NCI-H1436 (cell line): ENCODE measurements at regions not wholly inside any gene's neighbourhood (a gene's known extent, or its start where the extent isn't known, plus 50 kb on each side); places are given as distances from the start of the nearest gene placed in this dataset.
"Not testable (repeated sequence)": the region's sequence is repeated elsewhere in the genome, so short reads cannot be mapped to it uniquely, and the experiment has no call there.

Experiments
- DNase-seq: peaks from one replicate; lab custom pipeline; 2025; lab: John Stamatoyannopoulos, UW

GRCh38 chr5:34447424-34447823, 208.7 kb upstream of the RAI14 start:
- DNase-seq, result no peak

- no peak for DNase-seq
Observed at GRCh38 chr5:34449639-34450038, 206.5 kb upstream of the RAI14 start.

DNA sequence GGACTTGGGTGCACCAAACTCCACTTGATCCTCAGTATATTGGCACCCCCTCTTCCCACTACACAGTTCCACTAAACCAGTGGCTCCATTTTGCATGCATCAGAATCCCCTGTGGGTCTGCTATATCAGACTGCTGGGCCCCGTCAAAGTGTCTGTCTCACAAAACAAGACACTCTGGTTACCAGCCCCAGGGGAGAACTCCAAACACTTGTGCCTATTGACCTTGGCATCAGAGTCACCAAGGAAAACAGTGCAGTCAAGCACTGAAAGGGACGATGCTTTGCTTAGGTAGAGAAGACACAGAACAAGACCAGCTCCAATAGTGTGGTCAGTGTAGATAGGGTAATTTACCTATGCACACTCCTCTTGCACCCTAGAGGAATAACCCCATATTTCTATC, 205.8 kb upstream of the RAI14 start:
- DNase-seq, result no peak

DNA sequence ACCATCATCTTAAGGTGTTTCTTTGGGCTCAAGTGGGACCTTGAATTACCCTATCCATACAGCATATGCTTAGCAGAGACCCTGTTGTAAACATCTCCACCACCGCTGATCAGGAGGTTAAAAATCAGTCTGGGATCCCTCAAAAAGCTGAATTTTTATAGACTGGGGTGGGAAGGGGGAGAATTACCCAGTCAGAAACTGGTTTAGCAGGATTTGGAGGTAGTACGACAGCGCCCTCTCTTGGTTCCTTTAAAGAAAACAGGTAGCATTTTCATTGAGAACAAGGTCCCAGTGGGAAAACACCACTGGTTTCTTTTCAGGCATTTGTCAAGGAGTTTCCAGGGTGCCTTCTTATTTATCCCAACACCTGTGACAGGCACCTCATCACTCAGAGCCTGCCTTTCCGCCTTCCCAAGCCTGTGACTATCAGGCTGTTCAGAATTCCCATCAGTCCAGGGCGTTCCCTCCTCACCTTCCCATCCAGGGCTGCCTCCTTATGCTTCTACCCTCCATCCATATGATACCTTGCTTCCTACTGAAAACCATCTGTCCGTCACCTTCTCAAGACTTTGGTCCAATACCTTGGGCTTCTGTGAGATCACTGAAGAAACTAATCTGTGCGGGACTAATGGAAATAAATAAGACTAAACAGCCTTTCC, 203.8 kb upstream of the RAI14 start:
- DNase-seq, result no peak

GRCh38 chr5:34455098-34455497, 201.0 kb upstream of the RAI14 start:
- DNase-seq, result no peak

GRCh38 chr5:34459908-34460307, 196.2 kb upstream of the RAI14 start:
- no peak for DNase-seq

DNA sequence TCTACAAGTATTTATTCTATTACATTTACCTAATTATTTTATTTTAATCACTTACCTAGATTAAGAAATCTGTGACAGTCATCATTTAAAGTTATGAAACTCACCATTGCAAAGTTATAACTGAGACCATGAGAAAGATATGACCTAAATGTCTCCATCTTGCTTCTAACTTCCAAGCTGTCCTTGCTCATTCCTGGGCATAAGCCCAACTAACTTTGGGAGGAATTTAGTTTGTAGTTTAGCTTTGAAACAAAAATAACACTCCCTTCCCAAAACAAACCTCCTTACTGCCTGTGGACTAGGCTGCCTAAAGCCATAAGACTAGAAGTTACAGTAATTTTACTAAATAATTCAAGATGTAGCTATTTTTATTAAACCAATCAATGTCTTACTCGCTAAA, 195.6 kb upstream of the RAI14 start:
- no peak for DNase-seq

GRCh38 chr5:34464829-34465228, 191.3 kb upstream of the RAI14 start:
- DNase-seq, result no peak

GRCh38 chr5:34465301-34465700, 190.8 kb upstream of the RAI14 start:
- DNase-seq, result peak; percentile 28

DNA sequence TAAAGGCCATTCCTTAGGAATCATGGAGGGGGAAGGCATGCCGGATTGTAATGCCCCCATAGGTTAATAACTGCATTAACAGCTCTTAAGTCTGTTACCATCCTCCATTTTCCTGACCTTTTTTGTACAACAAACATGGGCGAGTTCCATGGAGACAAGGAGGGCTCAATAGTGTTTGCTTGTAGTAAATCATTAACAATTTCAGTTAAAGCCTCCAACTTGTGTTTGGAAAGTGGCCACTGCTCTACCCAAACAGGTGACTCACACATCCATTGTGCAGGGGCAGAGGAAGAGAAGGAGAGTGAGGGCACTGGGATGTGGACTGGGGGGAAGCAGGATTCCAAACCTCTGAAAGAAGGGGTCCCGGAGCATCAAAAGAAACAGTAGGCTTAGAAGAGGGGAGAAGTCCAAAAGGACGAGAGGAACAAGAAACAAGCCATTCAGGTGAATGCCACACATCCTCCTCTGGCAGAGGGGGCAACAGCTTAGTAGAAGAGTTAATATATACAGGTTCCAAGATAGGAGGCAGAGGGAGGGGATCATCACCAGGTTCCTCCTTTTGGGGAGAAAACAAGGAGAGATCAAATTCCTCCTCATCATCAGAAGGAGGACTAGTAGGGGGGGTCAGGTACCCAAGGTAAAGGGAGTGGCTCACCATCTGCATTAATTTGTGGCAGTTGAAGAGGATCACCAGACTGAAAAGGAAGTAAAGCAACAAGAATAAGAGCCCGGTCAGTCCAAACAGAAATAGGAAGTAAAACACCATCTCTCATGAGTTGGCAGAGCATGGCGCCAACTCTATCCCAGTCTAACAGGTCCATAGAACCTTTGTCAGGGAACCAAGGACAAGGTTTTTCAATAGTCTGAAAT, 189.4 kb upstream of the RAI14 start:
- not testable (repeated sequence) for DNase-seq

- DNase-seq, result no peak
Observed at GRCh38 chr5:34467436-34467835, 188.7 kb upstream of the RAI14 start.

DNA sequence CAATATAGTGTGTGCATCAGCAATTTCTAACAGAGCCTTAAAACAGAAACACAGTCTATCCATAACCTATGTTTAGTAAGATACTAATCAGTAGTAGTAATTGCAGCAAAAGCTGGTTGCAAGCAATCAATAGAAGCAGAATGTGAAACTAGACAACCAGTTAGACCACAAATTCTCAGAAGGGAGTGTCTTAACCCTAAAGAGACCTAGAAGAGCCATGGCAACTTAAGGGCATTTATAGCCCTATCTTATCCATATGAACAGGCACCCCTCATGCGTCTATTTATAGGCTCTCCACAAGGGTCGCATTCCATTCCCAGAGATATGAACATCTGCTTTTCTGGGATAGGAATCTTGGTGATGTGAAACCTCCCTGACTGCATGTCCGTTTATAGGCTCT, 188.1 kb upstream of the RAI14 start:
- not testable (repeated sequence) for DNase-seq

GRCh38 chr5:34469971-34470370, 186.2 kb upstream of the RAI14 start:
- no peak for DNase-seq

GRCh38 chr5:34474573-34475021, 181.5 kb upstream of the RAI14 start:
- peak; percentile 17 for DNase-seq

DNA sequence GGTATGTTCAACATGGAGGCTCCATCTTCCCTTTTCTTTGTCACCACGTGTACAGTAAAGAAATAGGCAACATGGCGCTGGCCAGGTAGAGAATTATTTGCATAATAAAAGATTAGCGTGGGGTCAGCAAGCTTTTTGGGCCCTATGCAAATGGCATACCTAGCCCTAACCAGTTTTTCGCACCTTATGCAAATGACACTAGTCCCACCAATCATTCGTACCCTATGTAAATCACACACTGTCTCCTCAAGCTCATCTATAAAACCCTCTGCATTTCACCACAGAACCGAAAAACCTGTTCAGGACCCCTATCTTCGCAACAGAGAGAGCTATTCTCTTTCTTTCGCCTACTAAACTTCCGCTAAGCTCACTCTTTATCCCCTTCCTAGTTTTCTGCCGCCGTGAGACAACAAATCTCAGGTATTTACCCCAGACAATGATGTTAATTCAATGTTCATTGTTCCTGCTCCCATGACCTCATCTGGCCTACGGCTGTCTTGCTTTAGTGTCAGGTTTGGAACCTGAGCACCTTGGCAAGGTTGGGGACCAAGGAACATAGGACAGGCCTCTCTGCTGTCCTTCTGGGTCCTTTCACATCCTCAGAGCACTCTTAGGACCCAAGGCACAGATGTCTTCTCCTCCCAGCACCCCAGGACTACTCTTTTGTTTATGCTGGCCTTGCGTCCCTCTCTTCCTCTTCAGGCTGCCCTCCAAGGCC, 180.7 kb upstream of the RAI14 start:
- no peak for DNase-seq

DNA sequence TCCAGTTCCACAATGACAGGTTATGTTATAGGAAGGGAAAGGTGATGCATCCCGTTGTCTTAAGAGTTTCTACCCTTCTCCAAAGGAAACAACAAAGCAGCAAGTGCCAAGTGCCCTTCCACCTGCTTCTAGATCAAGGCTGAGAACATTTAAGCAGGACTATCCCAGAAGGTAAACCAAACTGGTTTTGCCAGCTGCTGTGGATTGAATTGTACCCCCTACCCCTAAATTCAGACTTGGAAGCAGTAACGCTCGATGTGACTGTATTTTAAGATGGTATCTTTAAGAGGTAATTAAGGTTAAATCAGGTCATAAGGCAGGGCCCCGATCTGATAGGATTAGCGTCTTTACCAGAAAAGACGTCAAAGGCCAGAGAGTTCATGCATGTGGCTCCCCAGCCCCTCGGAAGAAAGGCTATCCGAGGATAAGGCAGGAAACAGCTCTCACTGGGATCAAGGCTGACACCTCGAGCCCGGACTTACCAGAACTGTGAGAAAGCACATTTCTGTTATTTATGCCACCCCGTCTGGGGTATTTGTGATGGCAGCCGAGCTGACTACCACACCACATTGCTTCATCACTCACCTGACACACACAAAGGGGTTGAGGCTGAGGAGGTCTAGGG, 179.1 kb upstream of the RAI14 start:
- no peak for DNase-seq

DNA sequence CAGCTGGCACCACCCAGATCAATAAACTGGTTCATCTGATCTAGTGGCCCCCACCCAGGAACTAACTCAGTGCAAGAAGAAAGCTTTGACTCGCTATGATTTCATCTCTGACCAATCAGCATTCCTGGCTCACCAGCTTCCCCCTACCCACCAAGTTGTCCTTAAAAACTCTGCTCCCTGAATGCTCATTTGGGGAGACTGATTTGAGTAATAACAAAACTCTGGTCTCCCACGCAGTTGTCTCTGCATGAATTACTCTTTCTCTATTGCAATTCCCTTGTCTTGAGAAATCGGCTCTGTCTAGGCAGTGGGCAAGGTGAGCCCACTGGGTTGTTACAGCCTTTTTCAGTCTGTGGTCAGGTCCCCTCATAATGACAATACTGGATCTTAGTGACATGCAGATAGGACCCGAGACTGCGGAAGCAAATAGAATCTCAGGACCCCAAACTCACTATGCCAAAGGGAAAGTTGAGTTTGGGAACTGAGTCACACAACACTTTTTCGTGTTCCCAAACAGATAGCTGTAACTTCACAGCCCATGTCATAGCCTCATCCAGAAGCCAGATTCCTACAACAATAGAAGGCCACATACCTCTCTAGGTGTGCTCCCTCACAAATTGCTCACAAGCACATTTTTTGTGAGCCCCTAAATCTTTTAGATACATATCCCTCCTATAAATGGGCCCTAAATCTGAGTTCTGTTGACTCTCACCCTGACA, 175.2 kb upstream of the RAI14 start:
- DNase-seq, result no peak

- DNase-seq, result no peak
Observed at GRCh38 chr5:34483442-34484033, 172.6 kb upstream of the RAI14 start.

GRCh38 chr5:34484216-34484920, 171.8 kb upstream of the RAI14 start:
- no peak for DNase-seq

DNA sequence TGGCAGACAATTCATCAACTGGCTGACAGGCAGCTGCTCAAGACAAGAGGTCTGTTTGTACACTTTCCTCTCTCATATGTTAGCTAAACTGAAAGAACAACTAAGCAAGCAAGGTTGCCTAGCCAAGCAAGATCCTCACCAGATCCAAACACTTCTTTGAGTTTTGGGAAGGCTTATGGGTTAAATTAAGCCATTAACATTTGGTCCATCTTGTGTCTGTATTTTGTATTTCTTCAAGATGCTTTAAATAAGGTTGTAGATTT, 170.4 kb upstream of the RAI14 start:
- DNase-seq, result no peak
